HepG2 (cell line): ENCODE measurements at regions not wholly inside any gene's neighbourhood (a gene's known extent, or its start where the extent isn't known, plus 50 kb on each side); places are given as distances from the start of the nearest gene placed in this dataset.

Source experiments
- ATAC-seq: fragments of 200-7000 bp; cut with Tn5 transposase; 3 replicates; pipeline ENCODE4 v1.9.1; 2020; ENCODE audit warnings: mild to moderate bottlenecking, moderate library complexity
- BruUV-seq: library from RNA; stranded (reverse); fragments of 400-500 nt; replicated peaks from 2 replicates; lab custom pipeline; 2021; lab: Mats Ljungman, UMichigan
- CTCF ChIA-PET: fragments of 300-600 bp; formaldehyde crosslinking; extraction: SDS; loops from one replicate; lab custom pipeline; 2021; ENCODE audit warnings: low total read pairs, inconsistent platforms, low intra/inter-chr PET ratio; lab: Yijun Ruan, JAX
- POLR2A ChIA-PET: fragments of 350-600 bp; sonication (Branson Sonifier 250); formaldehyde crosslinking; loops from one replicate; lab custom pipeline; 2020; ENCODE audit warnings: antibody characterized with exemption, inconsistent platforms; lab: Yijun Ruan, JAX
- DNase-seq: peaks from one replicate; pipeline ENCODE4 v3.0.0-alpha.2; 2015; ENCODE audit warnings: low spot score
- FAIRE-seq: peaks from 3 replicates; lab custom pipeline; 2011; peaks lifted over from hg19 to GRCh38; lab: Jason Lieb, UNC
- H2AFZ ChIP-seq: one replicate; pipeline ENCODE4 v1.6.1; 2011; ENCODE audit warnings: low read length, inconsistent platforms
- H3K27ac ChIP-seq: fragments of 300-600 bp; 3 replicates; pipeline ENCODE4 v1.8.0; 2011; ENCODE audit warnings: mixed run types, mild to moderate bottlenecking, mixed read lengths, low read length, inconsistent platforms; ENCODE audit not compliant: insufficient read depth; ENCODE audit errors: extremely low read length
- H3K27me3 ChIP-seq, 2 experiments: fragments of 200-600 bp in 1 of 2; 2 replicates in 1 of 2; 3 replicates in 1 of 2; pipeline versions ENCODE4 v1.6.0 to v1.8.0; 2011; ENCODE audit warnings: low read length in 2 of 2, mild to moderate bottlenecking in 2 of 2, moderate library complexity in 2 of 2, inconsistent platforms in 1 of 2; ENCODE audit not compliant: insufficient read depth in 2 of 2, control insufficient read depth in 1 of 2
- H3K36me3 ChIP-seq, 2 experiments: fragments of 200-600 bp in 1 of 2; replicated peaks in 1 of 2; 2 replicates in 1 of 2; 3 replicates in 1 of 2; pipeline versions ENCODE4 v1.5.1 to v1.8.0; 2011; ENCODE audit warnings: low read length in 2 of 2, inconsistent platforms in 1 of 2; ENCODE audit not compliant: insufficient read depth in 2 of 2, control insufficient read depth in 1 of 2
- H3K4me1 ChIP-seq: 2 replicates; pipeline ENCODE4 v1.5.1; 2012; ENCODE audit warnings: low read length, inconsistent platforms; ENCODE audit not compliant: insufficient read depth
- H3K4me2 ChIP-seq: 2 replicates; pipeline ENCODE4 v1.6.0; 2011; ENCODE audit warnings: low read depth, low read length, inconsistent platforms
- H3K4me3 ChIP-seq, 3 experiments: fragments of 200-600 bp in 1 of 3; sonication (generic), shearing (Covaris generic) in 1 of 3; replicated peaks in 1 of 3; 2 replicates each; pipeline ENCODE4 v1.5.1; 2011 to 2016; ENCODE audit warnings: low read length in 3 of 3, inconsistent platforms in 2 of 3, low read depth in 2 of 3, mild to moderate bottlenecking in 2 of 3, control low read depth in 1 of 3, mixed read lengths in 1 of 3; ENCODE audit not compliant: insufficient read depth in 1 of 3
- H3K79me2 ChIP-seq: one replicate; pipeline ENCODE4 v1.6.1; 2011; ENCODE audit warnings: low read length, inconsistent platforms; ENCODE audit not compliant: insufficient read depth
- H3K9ac ChIP-seq: 2 replicates; pipeline ENCODE4 v1.6.0; 2011; ENCODE audit warnings: mild to moderate bottlenecking, low read depth, low read length, inconsistent platforms; ENCODE audit not compliant: insufficient read depth
- H3K9me3 ChIP-seq: 2 replicates; pipeline ENCODE4 v1.5.1; 2012; ENCODE audit warnings: mild to moderate bottlenecking, low read length
- H4K20me1 ChIP-seq: 2 replicates; pipeline ENCODE4 v1.6.0; 2011; ENCODE audit warnings: inconsistent platforms, mild to moderate bottlenecking, low read length, moderate library complexity; ENCODE audit not compliant: insufficient read depth
- CAMTA2 ChIP-seq: sonication (generic); formaldehyde crosslinking; IDR thresholded peaks from 2 replicates; pipeline ENCODE4 v1.4.0; 2020; ENCODE audit warnings: mild to moderate bottlenecking, missing genetic modification reagents, borderline replicate concordance
- CEBPB ChIP-seq: IDR thresholded peaks from 2 replicates; pipeline ENCODE4 v1.6.1; 2011; ENCODE audit warnings: low read depth, low read length, improper control_type of control experiment, borderline replicate concordance
- EP300 ChIP-seq, 3 experiments: sonication (generic) in 1 of 3; formaldehyde crosslinking in 1 of 3; IDR thresholded peaks; 2 replicates each; pipeline versions ENCODE4 v1.5.1 to v1.6.1; 2011 to 2020; ENCODE audit warnings: low read depth in 2 of 3, low read length in 2 of 3, borderline replicate concordance in 1 of 3, improper control_type of control experiment in 1 of 3, mild to moderate bottlenecking in 1 of 3, missing genetic modification reagents in 1 of 3, moderate library complexity in 1 of 3
- FOSL2 ChIP-seq: sonication (generic); formaldehyde crosslinking; IDR thresholded peaks from 2 replicates; pipeline ENCODE4 v1.4.0; 2020; ENCODE audit warnings: missing genetic modification reagents
- HNF4A ChIP-seq: sonication (generic); formaldehyde crosslinking; IDR thresholded peaks from 2 replicates; pipeline ENCODE4 v1.4.0; 2020; ENCODE audit warnings: missing genetic modification reagents
- MAZ ChIP-seq, 2 experiments: sonication (generic) in 1 of 2; formaldehyde crosslinking in 1 of 2; IDR thresholded peaks; 2 replicates each; pipeline versions ENCODE4 v1.5.0 to v1.6.1; 2012 to 2020; ENCODE audit warnings: low read depth in 2 of 2, mild to moderate bottlenecking in 2 of 2, borderline replicate concordance in 1 of 2, improper control_type of control experiment in 1 of 2, low read length in 1 of 2, missing genetic modification reagents in 1 of 2, moderate library complexity in 1 of 2
- MLX ChIP-seq: IDR thresholded peaks from 2 replicates; pipeline ENCODE4 v1.6.1; 2016
- MYNN ChIP-seq: sonication (generic); formaldehyde crosslinking; IDR thresholded peaks from 2 replicates; pipeline ENCODE4 v1.4.0; 2020; ENCODE audit warnings: mild to moderate bottlenecking, low read depth, missing genetic modification reagents
- NFE2L1 ChIP-seq: sonication (generic); formaldehyde crosslinking; IDR thresholded peaks from 2 replicates; pipeline ENCODE4 v1.4.0; 2020; ENCODE audit warnings: missing genetic modification reagents, mild to moderate bottlenecking, borderline replicate concordance
- SOX5 ChIP-seq: IDR thresholded peaks from 2 replicates; pipeline ENCODE4 v1.6.1; 2016; ENCODE audit warnings: borderline replicate concordance
- SP4 ChIP-seq: sonication (generic); formaldehyde crosslinking; IDR thresholded peaks from 2 replicates; pipeline ENCODE4 v1.8.1; 2023; ENCODE audit warnings: mild to moderate bottlenecking, missing genetic modification reagents
- TAF1 ChIP-seq: sonication (generic); formaldehyde crosslinking; IDR thresholded peaks from 2 replicates; pipeline ENCODE4 v1.4.0; 2020; ENCODE audit warnings: missing genetic modification reagents
- TOPORS ChIP-seq: sonication (generic); formaldehyde crosslinking; IDR thresholded peaks from 2 replicates; pipeline ENCODE4 v1.8.0; 2023; ENCODE audit warnings: mild to moderate bottlenecking, missing genetic modification reagents
- XRCC5 ChIP-seq: fragments of 200-400 bp; formaldehyde crosslinking; optimal IDR thresholded peaks from 2 replicates; pipeline ENCODE3; 2017; ENCODE audit warnings: mild to moderate bottlenecking, low read length
- ZBTB7A ChIP-seq: sonication (generic); formaldehyde crosslinking; IDR thresholded peaks from 2 replicates; pipeline ENCODE4 v1.8.0; 2022; ENCODE audit warnings: mild to moderate bottlenecking, missing genetic modification reagents
- ZBTB7B ChIP-seq: sonication (generic); formaldehyde crosslinking; IDR thresholded peaks from 2 replicates; pipeline ENCODE4 v1.4.0; 2020; ENCODE audit warnings: missing genetic modification reagents
- ZFY ChIP-seq: sonication (generic); formaldehyde crosslinking; IDR thresholded peaks from 2 replicates; pipeline ENCODE4 v1.4.0; 2020; ENCODE audit warnings: missing genetic modification reagents
- ZNF710 ChIP-seq: sonication (generic); formaldehyde crosslinking; IDR thresholded peaks from 2 replicates; pipeline ENCODE4 v1.5.0; 2020; ENCODE audit warnings: mild to moderate bottlenecking, missing genetic modification reagents, borderline replicate concordance
- ZNF746 ChIP-seq: sonication (generic); formaldehyde crosslinking; IDR thresholded peaks from 2 replicates; pipeline ENCODE4 v1.8.0; 2022; ENCODE audit warnings: mild to moderate bottlenecking, missing genetic modification reagents
- ZSCAN22 ChIP-seq: sonication (generic); formaldehyde crosslinking; IDR thresholded peaks from 2 replicates; pipeline ENCODE4 v1.4.0; 2020; ENCODE audit warnings: mild to moderate bottlenecking, missing genetic modification reagents
- ZZZ3 ChIP-seq: sonication (generic); formaldehyde crosslinking; IDR thresholded peaks from 2 replicates; pipeline ENCODE4 v1.4.0; 2020; ENCODE audit warnings: missing genetic modification reagents, mild to moderate bottlenecking, borderline replicate concordance
- WGBS: methylation state at CpG from one replicate; pipeline ENCODE4 v1.1.6; 2017; ENCODE audit warnings: low lambda C conversion rate; 5-methylcytosine and 5-hydroxymethylcytosine counted together
- in situ Hi-C: cut with HindIII; loops from 2 replicates; pipeline ENCODE4 v1.10.0; 2017; ENCODE audit warnings: low pct_unique_long_range_greater_than_20kb; ENCODE audit not compliant: extremely low pct_ligation_motif_present
- intact Hi-C: fragments of 100-400 bp; cut with micrococcal nuclease; formaldehyde crosslinking; loops from one replicate; pipeline ENCODE4 v1.10.0; 2022; ENCODE audit not compliant: unreplicated experiment
- TF ChIP-seq, protein P1 (sequence below): sonication (generic); formaldehyde crosslinking; IDR thresholded peaks from 2 replicates; pipeline ENCODE4 v1.5.0; 2020; ENCODE audit warnings: mild to moderate bottlenecking, missing genetic modification reagents

DNA sequence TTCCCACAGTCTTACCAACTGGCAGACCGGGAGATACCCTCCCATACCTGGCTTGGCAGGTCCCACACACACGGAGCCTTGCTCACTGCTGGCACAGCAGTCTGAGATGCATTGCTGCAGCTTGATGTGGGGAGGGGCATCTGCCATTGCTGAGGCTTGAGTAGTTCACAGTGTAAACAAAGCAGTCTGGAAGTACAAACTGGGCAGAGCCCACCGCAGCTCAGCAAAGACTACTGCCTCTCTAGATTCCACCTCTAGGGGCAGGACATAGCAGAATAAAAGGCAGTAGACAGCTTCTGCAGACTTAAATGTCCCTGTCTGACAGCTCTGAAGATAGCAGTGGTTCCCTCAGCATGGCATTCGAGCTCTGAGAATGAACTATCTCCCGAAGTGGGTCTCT is 69.6 kb upstream of the RELN start (continued):
- TF ChIP-seq ZFY (CRISPR knock-in tag) (peak; percentile 18; the same call in 1 of the 2 replicates), TAF1 (CRISPR knock-in tag) (peak; percentile 10; the same call in 1 of the 2 replicates), ZBTB7A (CRISPR knock-in tag) (0 out of 2 replicates have a peak, but pooled peaks have one; percentile 11), FOSL2 (CRISPR knock-in tag) (peak; percentile 46), XRCC5 (peak; percentile 39), EP300 (IDR thresholded peaks at IDR 0.05; ENCODE audit: low read depth in 2 of 2, low read length in 2 of 2) (peak in 1 of 2 experiments; percentile 19; a peak in 1 of 4 replicates), EP300 (CRISPR knock-in tag; IDR thresholded peaks at IDR 0.05; ENCODE audit: borderline replicate concordance) (no peak), SOX5 (CRISPR knock-in tag) (0 out of 2 replicates have a peak, but pooled peaks have one; percentile 12), ZBTB7B (peak; percentile 74), TOPORS (CRISPR knock-in tag) (no peak)
- TF ChIP-seq, protein P1, sequence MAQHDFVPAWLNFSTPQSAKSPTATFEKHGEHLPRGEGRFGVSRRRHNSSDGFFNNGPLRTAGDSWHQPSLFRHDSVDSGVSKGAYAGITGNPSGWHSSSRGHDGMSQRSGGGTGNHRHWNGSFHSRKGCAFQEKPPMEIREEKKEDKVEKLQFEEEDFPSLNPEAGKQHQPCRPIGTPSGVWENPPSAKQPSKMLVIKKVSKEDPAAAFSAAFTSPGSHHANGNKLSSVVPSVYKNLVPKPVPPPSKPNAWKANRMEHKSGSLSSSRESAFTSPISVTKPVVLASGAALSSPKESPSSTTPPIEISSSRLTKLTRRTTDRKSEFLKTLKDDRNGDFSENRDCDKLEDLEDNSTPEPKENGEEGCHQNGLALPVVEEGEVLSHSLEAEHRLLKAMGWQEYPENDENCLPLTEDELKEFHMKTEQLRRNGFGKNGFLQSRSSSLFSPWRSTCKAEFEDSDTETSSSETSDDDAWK = no peak

DNA sequence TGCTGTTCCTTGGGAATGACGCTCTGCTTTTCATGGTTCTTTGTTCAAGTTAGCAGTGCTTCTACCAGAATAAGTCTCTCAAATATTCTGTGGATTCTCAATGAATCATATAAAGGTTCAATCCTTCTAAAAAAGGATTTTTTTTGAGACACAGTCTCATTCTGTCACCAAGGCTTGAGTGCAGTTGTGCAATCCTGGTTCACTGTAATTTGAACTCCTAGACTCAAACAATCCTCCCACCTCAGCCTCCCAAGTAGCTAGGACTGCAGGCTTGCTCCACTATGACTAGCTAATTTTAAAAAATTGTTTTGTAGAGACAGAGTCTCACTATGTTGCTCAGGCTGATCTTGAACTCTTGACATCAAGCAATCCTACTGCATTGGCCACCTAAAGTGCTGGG is 64.9 kb upstream of the RELN start:
- Histone ChIP-seq H2AFZ (no peak overlapping the region), H3K4me1 (peaks cover 51% of the 10 kb centered on the region), H3K9me3 (no peaks in the 10 kb centered on the region), H3K36me3 (no peaks in the 10 kb centered on the region), H3K27ac (no peak overlapping the region), H3K79me2 (no peaks in the 10 kb centered on the region), H3K4me3 (no peak overlapping the region), H4K20me1 (no peaks in the 10 kb centered on the region), H3K27me3 (no peaks in the 10 kb centered on the region), H3K9ac (no peak overlapping the region), H3K4me2 (no peak overlapping the region)
- CTCF ChIA-PET = no interaction called here
- intact Hi-C loops (no loop called here), in situ Hi-C loops (no loop called here)
- no peak for DNase-seq
- FAIRE-seq = peak; percentile 18
- ATAC-seq = no peak
- BruUV-seq = no TSS peak
- WGBS = 90% methylated on average over 1 of the region's 1 CpG
- POLR2A ChIA-PET = interaction anchor here (0.6 kb wide), 1 partner anchor 29 kb away, joined by 3 read pairs; no protein-coding TSS in a partner anchor
- TF ChIP-seq CEBPB = peak; percentile 57; the same call in 1 of the 2 replicates
- TF ChIP-seq ZZZ3 (CRISPR knock-in tag) = no peak
- TF ChIP-seq MLX (CRISPR knock-in tag) = no peak
- TF ChIP-seq CAMTA2 (CRISPR knock-in tag) = no peak
- no peak for TF ChIP-seq ZSCAN22 (CRISPR knock-in tag)
- TF ChIP-seq SP4 (CRISPR knock-in tag) = no peak
- TF ChIP-seq ZNF746 = no peak
- TF ChIP-seq ZNF710 (CRISPR knock-in tag) = no peak
- TF ChIP-seq NFE2L1 (CRISPR knock-in tag) = no peak
- no peak for TF ChIP-seq MYNN (CRISPR knock-in tag)
- TF ChIP-seq HNF4A (CRISPR knock-in tag) = peak; percentile 16; the same call in 1 of the 2 replicates
- no peak for TF ChIP-seq MAZ (IDR thresholded peaks at IDR 0.05; ENCODE audit: borderline replicate concordance, low read depth, low read length)
- TF ChIP-seq MAZ (CRISPR knock-in tag; IDR thresholded peaks at IDR 0.05; ENCODE audit: low read depth) = no peak
